ENCODE measurements at regions not wholly inside any gene's neighbourhood (a gene's known extent, or its start where the extent isn't known, plus 50 kb on each side); places are given as distances from the start of the nearest gene placed in this dataset.

DNA sequence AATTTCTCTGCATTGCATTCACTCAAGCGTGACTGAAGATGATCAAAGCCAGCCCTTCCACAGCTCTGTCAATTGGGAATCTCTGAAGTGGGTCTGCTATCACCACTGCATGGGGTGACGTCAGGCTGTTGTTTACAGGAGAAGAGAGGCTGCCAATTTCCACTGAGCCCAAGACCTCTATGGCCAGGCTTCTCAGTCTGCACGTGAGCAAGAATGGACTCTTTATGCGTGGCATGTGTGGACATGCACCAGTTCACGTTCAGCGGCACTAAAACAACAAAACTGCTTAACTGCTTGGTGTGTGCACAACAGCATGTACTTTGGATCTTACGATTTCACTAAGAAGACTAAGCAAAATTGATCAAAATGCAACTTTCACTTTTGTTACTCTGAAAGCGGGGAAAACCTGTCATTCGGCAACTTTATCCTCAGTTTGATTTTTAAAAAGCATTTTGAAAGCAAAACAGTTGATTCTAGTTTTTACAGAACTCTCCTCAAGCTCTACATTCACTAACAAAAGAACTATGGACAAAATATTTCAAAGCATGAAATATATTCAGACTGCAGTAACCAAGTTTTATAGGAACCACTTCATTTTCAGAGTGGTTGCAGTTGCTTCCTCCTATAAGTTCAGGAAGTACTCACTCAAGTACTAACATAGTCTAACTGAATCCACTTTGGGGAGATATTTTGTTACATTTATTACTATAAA is 77.0 kb upstream of the SERTAD2 start:
- TF ChIP-seq, protein P1, sequence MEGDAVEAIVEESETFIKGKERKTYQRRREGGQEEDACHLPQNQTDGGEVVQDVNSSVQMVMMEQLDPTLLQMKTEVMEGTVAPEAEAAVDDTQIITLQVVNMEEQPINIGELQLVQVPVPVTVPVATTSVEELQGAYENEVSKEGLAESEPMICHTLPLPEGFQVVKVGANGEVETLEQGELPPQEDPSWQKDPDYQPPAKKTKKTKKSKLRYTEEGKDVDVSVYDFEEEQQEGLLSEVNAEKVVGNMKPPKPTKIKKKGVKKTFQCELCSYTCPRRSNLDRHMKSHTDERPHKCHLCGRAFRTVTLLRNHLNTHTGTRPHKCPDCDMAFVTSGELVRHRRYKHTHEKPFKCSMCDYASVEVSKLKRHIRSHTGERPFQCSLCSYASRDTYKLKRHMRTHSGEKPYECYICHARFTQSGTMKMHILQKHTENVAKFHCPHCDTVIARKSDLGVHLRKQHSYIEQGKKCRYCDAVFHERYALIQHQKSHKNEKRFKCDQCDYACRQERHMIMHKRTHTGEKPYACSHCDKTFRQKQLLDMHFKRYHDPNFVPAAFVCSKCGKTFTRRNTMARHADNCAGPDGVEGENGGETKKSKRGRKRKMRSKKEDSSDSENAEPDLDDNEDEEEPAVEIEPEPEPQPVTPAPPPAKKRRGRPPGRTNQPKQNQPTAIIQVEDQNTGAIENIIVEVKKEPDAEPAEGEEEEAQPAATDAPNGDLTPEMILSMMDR (IDR thresholded peaks at IDR 0.05; ENCODE audit: insufficient read depth, low read depth, low read length) = no peak
- H3K4me3 ChIP-seq (ENCODE audit: low read depth, low read length) = peak overlapping the region; percentile 44
- peak; percentile 75 for DNase-seq (ENCODE audit: low read depth)

DNA sequence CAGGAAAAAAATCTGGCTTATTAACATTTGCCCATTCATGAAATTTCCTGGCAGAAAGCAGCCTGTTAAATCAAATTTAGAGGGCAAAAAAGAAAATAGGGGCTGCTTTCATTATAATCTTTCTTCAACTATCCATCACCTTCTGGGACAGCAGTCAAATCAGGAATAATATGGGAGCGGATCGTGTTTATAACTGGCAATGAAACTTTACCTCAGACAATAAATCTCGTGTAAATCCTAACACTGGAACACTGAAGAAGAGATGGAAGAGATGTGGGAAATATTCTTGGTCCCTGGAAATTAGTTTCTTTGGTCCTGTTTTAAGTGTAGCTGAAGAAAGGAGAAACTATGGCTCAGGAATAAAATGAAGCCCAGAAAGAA is 77.5 kb upstream of the SERTAD2 start:
- DNase-seq (ENCODE audit: low read depth) = no peak
- H3K4me3 ChIP-seq (ENCODE audit: low read depth, low read length) = peak overlapping the region; percentile 44
- TF ChIP-seq, protein P1 (IDR thresholded peaks at IDR 0.05; ENCODE audit: insufficient read depth, low read depth, low read length) = no peak

DNA sequence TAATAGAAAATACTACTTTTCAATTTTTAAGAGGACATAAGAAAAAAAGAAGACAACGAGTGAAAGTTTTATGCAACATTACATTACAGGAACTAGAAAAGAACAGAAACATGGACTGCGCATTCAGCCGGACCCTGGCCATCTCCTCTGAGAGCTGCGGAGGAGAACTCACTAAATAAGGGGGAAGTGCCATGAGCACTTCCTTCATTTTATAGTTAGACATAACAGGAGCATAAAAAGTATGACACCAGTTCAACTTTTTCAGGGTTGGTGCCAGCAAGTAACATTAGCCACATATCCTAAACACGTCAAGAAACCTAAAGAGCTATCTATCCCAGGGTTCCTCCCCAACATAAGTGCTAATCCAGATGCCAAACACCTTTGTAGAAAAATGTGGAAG is 78.0 kb upstream of the SERTAD2 start:
- DNase-seq (ENCODE audit: low read depth) = no peak
- TF ChIP-seq, protein P1 (IDR thresholded peaks at IDR 0.05; ENCODE audit: insufficient read depth, low read depth, low read length) = no peak
- no peak overlapping the region for H3K4me3 ChIP-seq (ENCODE audit: low read depth, low read length)

DNA sequence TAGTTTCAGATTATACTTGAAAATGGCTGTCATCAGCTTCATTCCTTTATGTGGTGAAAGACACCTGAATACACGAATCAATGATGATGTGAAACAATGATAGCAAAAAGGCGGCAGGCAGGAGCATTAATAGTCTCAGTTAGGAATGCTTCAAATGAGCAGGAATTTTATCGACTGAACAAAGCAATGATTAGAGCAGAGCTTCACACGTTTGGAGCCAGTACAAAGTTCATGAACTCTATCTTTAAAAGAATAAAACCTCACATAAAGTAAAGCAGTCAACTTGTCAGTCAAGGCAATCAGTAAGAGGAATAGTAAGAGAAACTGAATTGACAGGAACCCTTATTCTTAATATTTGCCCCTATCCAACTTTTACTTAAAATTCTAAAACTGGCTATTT is 78.4 kb upstream of the SERTAD2 start:
- DNase-seq (ENCODE audit: low read depth) = no peak
- H3K4me3 ChIP-seq (ENCODE audit: low read depth, low read length) = no peak overlapping the region
- TF ChIP-seq, protein P1 (IDR thresholded peaks at IDR 0.05; ENCODE audit: insufficient read depth, low read depth, low read length) = no peak

DNA sequence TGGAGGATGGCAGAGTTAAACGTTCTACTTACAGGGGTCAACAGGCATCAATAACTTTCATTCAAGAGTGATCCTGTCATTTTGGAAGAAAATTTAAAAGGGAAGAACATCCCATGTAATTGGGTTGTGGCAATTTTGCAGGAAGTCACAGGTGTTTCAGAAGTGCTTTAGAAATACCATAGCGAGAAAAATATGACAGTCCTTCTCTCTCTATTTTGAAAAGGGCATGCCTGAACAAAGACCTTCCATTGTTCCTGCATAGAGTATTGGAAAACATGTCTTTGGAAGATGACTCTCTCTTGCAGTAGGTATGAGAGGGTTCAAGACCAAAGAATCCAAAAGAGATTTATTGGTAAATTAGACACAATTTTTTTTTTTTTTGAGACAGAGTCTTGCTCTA is 81.8 kb upstream of the SERTAD2 start:
- TF ChIP-seq, protein P1 (IDR thresholded peaks at IDR 0.05; ENCODE audit: insufficient read depth, low read depth, low read length) = no peak
- no peak overlapping the region for H3K4me3 ChIP-seq (ENCODE audit: low read depth, low read length)
- no peak for DNase-seq (ENCODE audit: low read depth)

DNA sequence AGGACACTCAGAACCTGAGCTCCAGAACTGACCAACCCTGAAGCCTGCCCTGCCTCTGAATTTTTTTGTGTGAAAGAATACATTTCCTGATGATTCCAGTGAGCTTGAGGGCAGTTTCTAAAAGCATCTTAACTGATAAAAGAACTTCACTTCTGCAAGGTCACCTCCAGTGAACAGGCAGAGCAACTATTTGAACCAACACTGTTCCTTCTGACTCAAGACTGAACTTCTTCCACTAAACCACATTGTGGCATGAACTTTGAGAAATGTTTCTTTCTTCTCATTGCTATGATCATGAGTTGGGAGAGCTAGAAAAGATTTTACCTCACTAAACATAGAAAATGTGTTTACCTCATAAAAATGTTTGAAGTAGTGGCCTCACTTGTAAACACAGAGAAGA is 83.8 kb upstream of the SERTAD2 start:
- TF ChIP-seq, protein P1 (IDR thresholded peaks at IDR 0.05; ENCODE audit: insufficient read depth, low read depth, low read length) = no peak
- no peak overlapping the region for H3K4me3 ChIP-seq (ENCODE audit: low read depth, low read length)
- no peak for DNase-seq (ENCODE audit: low read depth)

DNA sequence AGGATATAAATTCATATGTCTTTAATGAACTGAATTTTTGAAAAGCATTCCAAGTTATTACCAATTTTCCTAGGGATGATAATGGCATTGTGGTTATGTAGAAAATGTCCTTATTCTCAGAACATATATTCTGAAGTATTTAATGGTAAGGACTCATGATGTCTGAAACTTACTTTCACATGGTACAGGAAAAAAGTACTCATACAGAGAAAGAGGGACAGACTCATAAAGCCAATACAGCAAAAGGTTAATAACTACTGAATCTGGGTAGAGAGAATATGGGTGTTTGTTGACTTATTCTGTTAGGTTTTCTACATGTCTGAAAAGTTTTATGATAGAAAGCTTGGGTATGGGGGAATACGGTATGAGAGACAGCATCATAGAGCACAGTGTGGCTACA is 84.3 kb upstream of the SERTAD2 start:
- no peak for DNase-seq (ENCODE audit: low read depth)
- no peak overlapping the region for H3K4me3 ChIP-seq (ENCODE audit: low read depth, low read length)
- TF ChIP-seq, protein P1 (IDR thresholded peaks at IDR 0.05; ENCODE audit: insufficient read depth, low read depth, low read length) = no peak

Measured in fibroblast of villous mesenchyme (primary cell).